GM13977 (cell line): ENCODE measurements at regions not wholly inside any gene's neighbourhood (a gene's known extent, or its start where the extent isn't known, plus 50 kb on each side); places are given as distances from the start of the nearest gene placed in this dataset.

Experiments
- DNase-seq: peaks from one replicate; pipeline ENCODE4 v3.0.0; 2012; ENCODE audit warnings: low spot score
- in situ Hi-C: fragments of 300-500 bp; cut with MboI; formaldehyde crosslinking; loops from one replicate; pipeline ENCODE4 v1.12.0; 2022; ENCODE audit warnings: low sequenced_read_pairs, low pct_unique_long_range_greater_than_20kb, mixed read lengths, inconsistent platforms; ENCODE audit not compliant: unreplicated experiment
- TF ChIP-seq, protein P1 (sequence below): IDR thresholded peaks from 2 replicates; pipeline ENCODE4 v1.5.1; 2012; ENCODE audit warnings: mild to moderate bottlenecking, control low read depth; ENCODE audit not compliant: insufficient read depth; ENCODE audit errors: extremely low read depth, missing control alignments

- TF ChIP-seq, protein P1, sequence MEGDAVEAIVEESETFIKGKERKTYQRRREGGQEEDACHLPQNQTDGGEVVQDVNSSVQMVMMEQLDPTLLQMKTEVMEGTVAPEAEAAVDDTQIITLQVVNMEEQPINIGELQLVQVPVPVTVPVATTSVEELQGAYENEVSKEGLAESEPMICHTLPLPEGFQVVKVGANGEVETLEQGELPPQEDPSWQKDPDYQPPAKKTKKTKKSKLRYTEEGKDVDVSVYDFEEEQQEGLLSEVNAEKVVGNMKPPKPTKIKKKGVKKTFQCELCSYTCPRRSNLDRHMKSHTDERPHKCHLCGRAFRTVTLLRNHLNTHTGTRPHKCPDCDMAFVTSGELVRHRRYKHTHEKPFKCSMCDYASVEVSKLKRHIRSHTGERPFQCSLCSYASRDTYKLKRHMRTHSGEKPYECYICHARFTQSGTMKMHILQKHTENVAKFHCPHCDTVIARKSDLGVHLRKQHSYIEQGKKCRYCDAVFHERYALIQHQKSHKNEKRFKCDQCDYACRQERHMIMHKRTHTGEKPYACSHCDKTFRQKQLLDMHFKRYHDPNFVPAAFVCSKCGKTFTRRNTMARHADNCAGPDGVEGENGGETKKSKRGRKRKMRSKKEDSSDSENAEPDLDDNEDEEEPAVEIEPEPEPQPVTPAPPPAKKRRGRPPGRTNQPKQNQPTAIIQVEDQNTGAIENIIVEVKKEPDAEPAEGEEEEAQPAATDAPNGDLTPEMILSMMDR, result no peak
- in situ Hi-C loops, result no loop called here
- peak; percentile 20 for DNase-seq
Observed at GRCh38 chr7:24135003-24135817, 148.8 kb upstream of the NPY start.

GRCh38 chr7:24137338-24137737 is 146.7 kb upstream of the NPY start:
- no peak for DNase-seq
- TF ChIP-seq, protein P1, result no peak
- in situ Hi-C loops, result no loop called here

- TF ChIP-seq, protein P1, result no peak
- in situ Hi-C loops, result no loop called here
- DNase-seq, result no peak
Observed at GRCh38 chr7:24138343-24138742, 145.6 kb upstream of the NPY start.

DNA sequence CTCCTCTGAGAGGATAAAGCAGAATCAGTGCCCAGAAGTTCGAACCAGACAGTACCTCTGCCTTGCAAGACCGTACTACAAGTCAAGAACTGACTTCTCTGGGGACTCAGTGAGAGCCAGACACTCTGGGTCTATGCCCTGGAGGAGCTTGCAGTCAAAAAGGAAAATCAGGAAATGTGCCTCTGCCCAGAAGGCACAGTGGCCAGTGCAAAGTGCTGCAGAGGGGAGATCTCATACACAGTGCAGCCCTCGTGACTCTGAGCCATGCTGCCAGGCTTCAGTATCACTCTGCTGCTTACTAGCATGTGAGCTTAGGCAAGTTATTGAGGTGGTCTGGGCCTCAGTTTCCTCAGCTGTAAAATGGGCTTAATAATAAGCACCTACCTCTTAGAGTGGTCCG is 144.0 kb upstream of the NPY start:
- TF ChIP-seq, protein P1, result no peak
- in situ Hi-C loops, result no loop called here
- no peak for DNase-seq

GRCh38 chr7:24141874-24142509 is 142.0 kb upstream of the NPY start:
- in situ Hi-C loops, result no loop called here
- DNase-seq, result no peak

GRCh38 chr7:24143547-24143946 is 140.4 kb upstream of the NPY start:
- in situ Hi-C loops, result no loop called here
- DNase-seq, result no peak
- TF ChIP-seq, protein P1, result no peak

More at GRCh38 chr7:24141874-24142509, 142.0 kb upstream of the NPY start:
- TF ChIP-seq, protein P1, result no peak
